Esophagus muscularis mucosa (tissue), 4 donors: ENCODE measurements at regions not wholly inside any gene's neighbourhood (a gene's known extent, or its start where the extent isn't known, plus 50 kb on each side); places are given as distances from the start of the nearest gene placed in this dataset.
A peak's percentile ranks its signal among the peaks of the same experiment; 100 is the strongest.
"Not testable (repeated sequence)": the region's sequence is repeated elsewhere in the genome, so short reads cannot be mapped to it uniquely, and the experiment has no call there.

Source experiments
- DNase-seq: peaks from one replicate; pipeline ENCODE4 v3.0.0-alpha.2; 2017; ENCODE audit errors: extremely low spot score
- H3K27ac ChIP-seq, 4 donors: fragments of 200-600 bp; sonication (generic); replicated peaks in 1 of 4; 1 replicate in 3 of 4; 2 replicates in 1 of 4; pipeline ENCODE4 v1.5.1; 2016 to 2019; ENCODE audit warnings: mild to moderate bottlenecking in 1 of 4
- H3K27me3 ChIP-seq, 4 donors: fragments of 200-600 bp; sonication (generic); one replicate each; pipeline versions ENCODE4 v1.5.1 to v1.6.0; 2016 to 2019
- H3K36me3 ChIP-seq, 4 donors: fragments of 200-600 bp; sonication (generic); one replicate each; pipeline ENCODE4 v1.5.1; 2016 to 2019
- H3K4me1 ChIP-seq, 4 donors: fragments of 200-600 bp; sonication (generic); one replicate each; pipeline ENCODE4 v1.5.1; 2016 to 2019
- H3K4me3 ChIP-seq, 4 donors: fragments of 200-600 bp; sonication (generic); 1 replicate in 2 of 4; 2 replicates in 2 of 4; pipeline ENCODE4 v1.5.1; 2016 to 2019; ENCODE audit warnings: mild to moderate bottlenecking in 4 of 4, moderate library complexity in 1 of 4
- H3K9me3 ChIP-seq, 4 donors: fragments of 200-600 bp; sonication (generic); 1 replicate in 3 of 4; 2 replicates in 1 of 4; pipeline ENCODE4 v1.5.1; 2016 to 2019
- WGBS: methylation state at CpG from one replicate; pipeline ENCODE4 v1.1.5; 2018; 5-methylcytosine and 5-hydroxymethylcytosine counted together
- intact Hi-C: fragments of 100-400 bp; cut with DNase I; formaldehyde crosslinking; loops from one replicate; pipeline ENCODE4 v1.15.1; 2023

DNA sequence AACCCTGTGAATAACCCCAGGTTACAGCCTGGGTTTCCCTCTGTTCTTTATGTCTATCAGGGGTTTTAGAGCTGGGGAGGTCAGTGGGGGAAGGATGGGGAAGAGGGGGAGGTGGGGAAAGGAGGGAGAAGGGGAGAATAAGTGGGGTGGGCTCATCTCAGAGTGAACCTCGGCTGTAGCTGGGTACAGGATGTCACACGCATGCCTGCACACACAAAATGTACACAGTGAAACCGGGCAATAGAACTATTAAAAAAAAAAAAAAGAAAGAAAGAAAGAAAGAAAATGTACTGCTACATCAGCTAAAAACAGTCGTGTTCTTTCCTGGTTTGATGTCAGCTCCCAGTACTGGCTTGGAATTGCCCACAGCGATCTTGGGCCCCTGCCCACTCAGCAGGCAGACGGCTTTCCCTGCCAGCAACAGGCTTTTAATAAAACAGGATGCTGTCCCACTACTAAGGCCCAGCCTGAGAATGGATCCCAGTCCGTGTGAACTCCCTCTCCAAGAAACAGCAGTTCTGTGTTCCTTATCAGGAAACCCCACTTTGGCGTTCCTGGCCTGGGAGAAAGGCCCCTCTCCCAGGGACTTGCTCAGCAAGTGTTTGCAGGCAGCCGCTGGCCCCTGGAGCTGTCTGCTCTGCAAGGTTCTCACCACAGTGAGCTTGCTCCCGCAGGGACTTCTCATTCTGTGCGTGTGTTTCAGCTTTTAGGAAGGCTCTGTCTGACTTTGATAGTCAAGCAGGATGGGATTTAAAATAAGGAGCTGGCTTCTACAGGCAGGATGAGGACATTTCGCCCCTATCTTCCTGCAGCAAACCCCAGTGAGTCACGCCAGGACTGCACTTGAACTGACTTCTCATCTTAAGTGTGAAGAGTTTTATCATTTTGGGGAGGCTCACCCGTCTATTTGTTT is 225.6 kb downstream of the BCL2L11 start:
- H3K4me1 ChIP-seq, H3K9me3 ChIP-seq, H3K4me3 ChIP-seq, DNase-seq, H3K27me3 ChIP-seq, H3K36me3 ChIP-seq, intact Hi-C loops: not testable (repeated sequence)
- WGBS = 0% methylated on average over 3 of the region's 14 CpGs
- peak overlapping the region in 2 of 4 donors; percentile 30 to 49 for H3K27ac ChIP-seq

DNA sequence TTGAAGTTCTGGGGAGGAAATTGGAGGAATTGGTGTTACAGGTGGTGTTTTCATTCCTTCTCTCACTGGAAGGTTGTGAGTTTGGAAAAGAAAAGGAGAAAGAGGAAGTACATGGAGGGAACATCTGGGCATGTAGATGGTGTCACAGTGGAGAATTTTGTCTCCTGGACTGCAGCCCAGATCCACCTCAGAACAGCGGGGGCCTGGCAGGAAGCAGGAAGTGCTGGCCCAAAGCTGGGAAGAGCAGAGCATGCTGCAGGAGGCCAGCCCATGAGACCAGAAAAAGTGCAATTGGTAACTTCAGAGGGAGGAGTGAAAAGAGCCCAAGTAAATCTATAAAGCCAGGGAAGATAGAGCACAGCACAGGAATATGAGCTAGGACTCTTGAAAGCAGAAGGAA is 227.0 kb downstream of the BCL2L11 start:
- H3K4me1 ChIP-seq, H3K4me3 ChIP-seq, H3K36me3 ChIP-seq, DNase-seq, H3K9me3 ChIP-seq, intact Hi-C loops, H3K27ac ChIP-seq, H3K27me3 ChIP-seq: not testable (repeated sequence)
- WGBS = no CpG with 5 or more reads among the region's 1 CpG

DNA sequence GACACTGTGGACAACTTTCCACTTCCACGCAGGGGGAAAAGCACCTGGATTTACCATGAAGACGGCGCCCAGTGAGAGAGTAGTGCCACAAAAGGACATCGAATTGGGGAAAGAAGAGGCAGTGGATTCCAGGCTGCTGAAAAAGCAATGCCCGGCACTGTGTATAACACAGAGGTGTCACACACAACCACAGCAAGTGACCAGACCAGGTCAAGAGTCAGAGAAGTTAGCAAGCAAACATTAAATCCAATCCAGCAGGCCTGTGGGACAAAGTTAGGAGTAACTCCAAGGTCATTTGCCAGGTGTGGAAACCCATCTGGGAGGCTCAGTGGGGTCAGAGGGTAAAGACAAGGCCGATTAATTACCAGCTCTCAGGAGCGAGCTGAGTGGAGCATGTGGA is 227.6 kb downstream of the BCL2L11 start:
- DNase-seq, H3K9me3 ChIP-seq, H3K36me3 ChIP-seq, H3K4me3 ChIP-seq, intact Hi-C loops, H3K4me1 ChIP-seq, H3K27me3 ChIP-seq, H3K27ac ChIP-seq: not testable (repeated sequence)
- WGBS = no CpG with 5 or more reads among the region's 7 CpGs

DNA sequence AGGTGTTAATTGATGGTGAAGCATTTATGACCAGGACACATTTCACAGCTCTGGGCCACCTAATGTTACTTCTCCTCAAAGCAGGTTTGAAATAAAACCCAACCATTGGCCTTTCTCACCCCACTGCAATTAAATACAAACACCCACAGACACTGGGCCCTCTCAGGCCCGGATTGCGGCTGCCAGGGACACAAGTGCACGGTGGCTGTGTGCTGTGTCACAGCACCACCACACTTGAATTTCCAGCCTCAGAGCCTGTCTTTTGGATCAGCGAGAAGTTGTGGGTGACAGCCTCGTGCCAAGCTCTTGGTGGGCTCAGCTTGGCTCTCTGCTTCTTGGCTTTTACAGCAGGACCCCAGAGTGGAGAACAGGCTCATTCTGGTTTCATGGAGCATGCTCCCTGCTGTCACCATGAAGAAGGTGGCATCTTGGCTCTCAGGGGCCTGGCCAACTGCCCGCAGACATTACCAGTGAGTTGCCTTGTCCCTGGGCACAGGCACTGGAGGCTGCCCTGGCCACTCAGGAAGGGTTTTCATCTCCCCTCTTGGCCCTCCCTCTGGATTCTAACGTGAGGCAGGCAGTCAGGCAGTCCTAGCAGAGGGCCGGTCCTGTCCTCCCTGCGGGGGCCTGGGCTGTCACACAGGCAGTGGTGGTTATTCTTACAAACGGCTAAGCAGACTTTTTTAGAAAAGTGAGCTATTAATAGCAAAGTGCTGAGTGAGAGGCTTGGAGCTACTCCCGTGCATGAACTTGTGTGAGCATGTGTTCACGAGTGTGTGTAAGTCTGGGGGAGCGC is 234.5 kb downstream of the BCL2L11 start:
- Histone ChIP-seq H3K27ac (peak overlapping the region in 2 of 4 donors; percentile 33 to 34), H3K4me1 (peaks cover 4 to 16% (median 14%) of the 10 kb centered on the region in 4 donors)
- H3K27me3 ChIP-seq, H3K9me3 ChIP-seq, H3K4me3 ChIP-seq, H3K36me3 ChIP-seq, intact Hi-C loops: not testable (repeated sequence)
- DNase-seq = peak; percentile 31
- no CpG with 5 or more reads among the region's 13 CpGs for WGBS

DNA sequence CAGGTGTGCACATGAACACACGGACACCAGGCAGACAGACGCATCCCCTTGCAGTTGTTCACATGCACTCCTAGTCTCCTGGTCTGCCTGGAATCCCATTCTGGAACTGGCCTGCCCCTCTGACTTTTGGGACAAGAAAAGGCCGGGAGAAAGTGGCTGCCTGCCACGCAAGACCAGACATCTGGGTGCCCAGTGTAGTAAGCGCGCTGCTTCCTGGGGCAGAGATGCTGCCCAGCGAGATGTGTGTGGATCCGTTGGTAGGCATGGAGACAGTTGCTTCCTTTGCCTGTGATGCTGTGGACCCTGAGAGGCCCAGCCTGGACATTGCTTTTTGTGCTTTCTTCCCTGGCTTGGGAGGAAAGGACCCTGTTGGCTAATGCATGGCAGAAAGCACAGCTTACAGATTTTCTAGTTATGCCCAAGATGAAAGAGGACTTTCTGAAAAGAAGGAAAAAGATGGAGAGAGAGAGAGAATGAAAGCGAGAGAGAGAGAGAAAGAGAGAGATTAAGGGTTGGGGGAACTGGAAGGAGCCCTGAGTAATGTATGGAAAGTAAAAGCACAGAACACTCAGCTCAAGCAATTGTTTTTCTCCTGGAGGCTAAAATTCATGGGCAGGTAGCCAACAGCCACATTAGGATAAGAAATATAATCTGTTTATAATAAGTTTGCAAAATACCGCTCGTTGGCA is 235.3 kb downstream of the BCL2L11 start:
- H3K27ac ChIP-seq = not testable (repeated sequence)

DNA sequence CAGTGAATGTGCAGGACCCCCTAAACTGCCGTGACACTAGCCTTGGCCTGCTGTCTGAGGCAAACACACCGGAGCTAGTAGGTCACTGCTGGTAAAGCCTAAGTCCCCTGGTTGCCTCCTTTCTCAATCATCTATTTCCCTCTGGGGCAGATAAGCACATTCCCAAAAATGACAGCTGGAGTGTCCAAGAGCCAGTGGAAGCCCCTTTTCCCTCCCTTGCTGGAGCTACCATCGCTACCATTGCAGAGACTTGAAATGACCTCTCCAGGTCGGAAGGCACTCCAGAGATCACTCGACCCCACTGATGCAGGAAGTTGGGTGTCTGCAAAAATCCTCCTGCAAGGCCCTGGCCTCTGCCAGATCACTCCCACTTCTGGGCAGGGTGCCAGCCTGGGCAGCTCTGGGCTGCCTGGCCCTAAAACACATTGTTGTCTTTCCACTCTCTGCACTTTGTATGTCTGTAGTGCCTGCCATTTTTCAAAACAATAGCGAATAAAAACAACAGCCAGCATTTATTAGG is 235.9 kb downstream of the BCL2L11 start:
- peaks cover 4 to 16% (median 14%) of the 10 kb centered on the region in 4 donors for H3K4me1 ChIP-seq
- no CpG with 5 or more reads among the region's 6 CpGs for whole genome bisulfite sequencing
- DNase-seq, H3K9me3 ChIP-seq, H3K4me3 ChIP-seq, H3K36me3 ChIP-seq, intact Hi-C loops, H3K27ac ChIP-seq, H3K27me3 ChIP-seq: not testable (repeated sequence)

More for the DNA sequence above, 235.3 kb downstream of the BCL2L11 start:
- H3K9me3 ChIP-seq, H3K36me3 ChIP-seq, H3K4me3 ChIP-seq, H3K27me3 ChIP-seq, intact Hi-C loops: not testable (repeated sequence)
- peaks cover 4 to 16% (median 14%) of the 10 kb centered on the region in 4 donors for H3K4me1 ChIP-seq
- peak; percentile 31 for DNase-seq
- WGBS = no CpG with 5 or more reads among the region's 11 CpGs

DNA sequence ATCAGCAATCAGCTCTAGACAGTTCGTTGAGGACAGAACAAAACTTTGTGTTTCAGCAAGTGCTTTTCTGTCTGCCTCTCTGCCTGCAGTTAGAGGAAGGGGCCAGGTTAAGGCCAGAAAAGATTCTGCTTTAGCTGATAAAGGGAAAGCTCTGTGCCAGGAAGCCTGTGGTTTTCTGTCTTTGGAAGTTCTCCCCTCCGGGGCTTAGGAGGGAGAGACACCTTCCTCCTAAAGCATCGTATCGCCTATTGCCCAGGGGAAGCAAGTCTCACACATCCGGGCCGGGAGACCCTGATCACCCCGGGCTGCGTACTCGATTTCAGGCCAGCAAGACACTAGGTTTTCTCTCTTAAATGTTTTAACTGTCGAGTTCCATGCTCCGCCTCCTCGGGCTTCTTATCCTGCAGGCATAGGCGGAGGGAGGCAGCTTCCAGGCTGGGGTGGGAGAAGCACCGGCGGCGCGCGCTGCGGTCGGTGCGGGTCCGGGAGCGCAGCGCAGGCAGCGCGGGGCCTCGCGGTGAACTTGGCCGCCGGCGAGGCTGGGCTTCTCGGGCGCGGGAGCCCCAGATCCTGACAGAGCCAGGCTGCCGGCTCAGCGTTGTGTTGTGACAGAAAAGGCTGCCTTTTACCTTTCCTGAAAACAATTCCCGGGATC is 245.4 kb downstream of the BCL2L11 start:
- H3K36me3 ChIP-seq, H3K27ac ChIP-seq, intact Hi-C loops, H3K9me3 ChIP-seq, H3K27me3 ChIP-seq: not testable (repeated sequence)
- WGBS = no CpG with 5 or more reads among the region's 37 CpGs
- Histone ChIP-seq H3K4me1 (peaks cover 0 to 10% (median 5%) of the 10 kb centered on the region in 4 donors), H3K4me3 (peak overlapping the region; percentile 35 to 49 (median 36))
- peak; percentile 29 for DNase-seq

DNA sequence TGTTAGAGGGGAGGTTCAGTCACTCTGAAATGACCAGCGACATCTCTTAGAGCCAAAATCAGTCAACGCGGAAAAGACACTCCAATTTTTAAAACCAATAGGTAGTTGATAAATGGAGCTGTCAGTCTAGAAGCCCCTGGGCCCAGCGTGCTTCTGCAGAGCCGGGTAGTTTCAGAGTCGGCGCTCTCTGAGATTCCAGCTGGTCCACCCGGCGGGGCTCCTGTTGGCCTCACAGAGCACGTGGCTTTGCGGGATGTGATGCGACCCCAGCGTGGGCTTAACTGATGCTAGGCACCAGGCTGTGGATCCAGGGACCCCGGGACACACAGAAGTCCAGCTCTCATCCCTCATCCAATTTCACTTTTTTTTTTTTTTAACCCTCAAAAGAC is 245.9 kb downstream of the BCL2L11 start:
- H3K27me3 ChIP-seq, DNase-seq, H3K9me3 ChIP-seq, H3K36me3 ChIP-seq, intact Hi-C loops, H3K27ac ChIP-seq: not testable (repeated sequence)
- peaks cover 0 to 10% (median 5%) of the 10 kb centered on the region in 4 donors for H3K4me1 ChIP-seq
- 44% methylated on average over 8 of the region's 14 CpGs for WGBS
- H3K4me3 ChIP-seq = peak overlapping the region; percentile 35 to 49 (median 36)

DNA sequence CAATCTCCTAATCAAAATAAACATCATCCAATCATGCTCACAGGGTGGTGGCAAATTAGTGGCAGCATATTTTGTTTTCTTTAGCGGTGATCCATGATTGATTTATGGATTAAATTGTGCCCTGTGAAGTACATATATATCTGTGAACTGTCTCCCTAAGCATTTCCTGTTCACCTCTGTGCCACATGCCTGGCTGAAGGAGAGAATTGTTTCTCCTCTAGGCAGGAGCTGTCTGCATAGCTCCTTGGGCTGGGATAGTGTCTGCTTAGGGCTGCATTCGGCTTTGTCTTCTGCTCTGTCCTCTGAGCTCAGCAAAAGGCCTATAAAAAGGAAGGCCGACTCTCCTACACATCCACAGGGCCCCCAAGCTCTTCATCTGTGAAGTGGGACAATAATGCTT is 246.4 kb downstream of the BCL2L11 start:
- intact Hi-C loops, DNase-seq, H3K36me3 ChIP-seq, H3K9me3 ChIP-seq, H3K4me3 ChIP-seq, H3K27ac ChIP-seq, H3K27me3 ChIP-seq: not testable (repeated sequence)
- peaks cover 0 to 10% (median 5%) of the 10 kb centered on the region in 4 donors for H3K4me1 ChIP-seq
- WGBS = 100% methylated on average over 2 of the region's 3 CpGs

DNA sequence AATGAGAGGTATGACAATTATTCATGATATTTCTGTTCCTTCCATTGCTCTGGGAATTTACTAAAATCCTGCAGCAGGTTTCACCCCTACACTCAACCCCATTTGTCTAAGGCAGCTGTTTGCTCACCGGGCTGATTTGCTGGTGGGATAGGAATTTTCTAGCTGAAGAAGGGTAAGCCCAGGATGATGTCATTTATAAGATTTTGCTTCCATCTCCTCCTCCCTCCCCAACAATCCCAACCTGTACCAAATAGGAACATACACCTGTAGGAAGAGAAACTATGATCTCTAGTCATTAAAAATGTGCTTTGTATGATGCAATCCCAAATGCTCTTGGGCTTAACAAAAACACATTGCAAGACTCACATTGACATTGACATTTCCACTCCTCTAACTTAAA is 247.2 kb downstream of the BCL2L11 start:
- H3K27ac ChIP-seq, H3K36me3 ChIP-seq, H3K4me3 ChIP-seq, DNase-seq, H3K9me3 ChIP-seq, intact Hi-C loops, H3K27me3 ChIP-seq: not testable (repeated sequence)
- H3K4me1 ChIP-seq = peaks cover 0 to 10% (median 5%) of the 10 kb centered on the region in 4 donors
- no CpG with 5 or more reads among the region's 1 CpG for WGBS

DNA sequence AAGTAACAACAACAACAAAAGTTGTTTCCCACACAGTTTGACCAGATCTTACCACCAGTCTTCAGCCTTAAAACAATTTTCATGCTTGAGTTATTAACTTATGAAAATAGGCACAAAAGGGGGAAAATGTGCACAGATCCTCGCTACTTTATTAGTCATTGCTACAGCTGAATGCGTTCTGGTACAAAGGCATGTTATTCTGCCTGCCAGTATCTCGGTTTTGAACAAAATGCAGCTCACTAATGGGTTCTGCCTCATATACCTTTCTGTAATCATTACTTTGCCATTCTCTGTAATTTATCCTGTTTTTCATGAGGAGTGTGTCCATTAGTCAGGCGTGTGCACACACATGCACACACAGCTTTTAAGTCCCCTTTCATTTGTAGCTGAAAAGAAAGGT is 247.6 kb downstream of the BCL2L11 start:
- H3K27ac ChIP-seq, H3K4me3 ChIP-seq, H3K27me3 ChIP-seq, DNase-seq, intact Hi-C loops, H3K9me3 ChIP-seq, H3K36me3 ChIP-seq: not testable (repeated sequence)
- H3K4me1 ChIP-seq = peaks cover 0 to 10% (median 5%) of the 10 kb centered on the region in 4 donors
- WGBS = no CpG with 5 or more reads among the region's 4 CpGs
